Astrocyte of the spinal cord (primary cell): ENCODE measurements at regions not wholly inside any gene's neighbourhood (a gene's known extent, or its start where the extent isn't known, plus 50 kb on each side); places are given as distances from the start of the nearest gene placed in this dataset.

Experiments used
- DNase-seq: peaks from one replicate; pipeline ENCODE4 v3.0.0; 2011; ENCODE audit warnings: low read depth, low spot score
- H3K4me3 ChIP-seq: 2 replicates; pipeline ENCODE4 v1.5.1; 2011; ENCODE audit warnings: low read depth, mild to moderate bottlenecking, low read length, moderate library complexity
- CTCF ChIP-seq: IDR thresholded peaks from 2 replicates; pipeline ENCODE4 v1.5.1; 2012; ENCODE audit warnings: low read depth, mild to moderate bottlenecking, low read length, inconsistent platforms
- in situ Hi-C: cut with HindIII; loops from 2 replicates; pipeline ENCODE4 v1.10.0; 2017; ENCODE audit warnings: low sequenced_read_pairs

- DNase-seq = no peak
- no peak overlapping the region for H3K4me3 ChIP-seq
- TF ChIP-seq CTCF = no peak
- in situ Hi-C loops = no loop called here
Observed at GRCh38 chr2:43109261-43109743, 117.1 kb downstream of the ZFP36L2 start.

- DNase-seq = no peak
- in situ Hi-C loops = no loop called here
- no peak for TF ChIP-seq CTCF
- no peak overlapping the region for H3K4me3 ChIP-seq
Observed at GRCh38 chr2:43107679-43108078, 118.7 kb downstream of the ZFP36L2 start.

- TF ChIP-seq CTCF = no peak
- in situ Hi-C loops = no loop called here
- DNase-seq = no peak
- H3K4me3 ChIP-seq = no peak overlapping the region
Observed at GRCh38 chr2:43106559-43107527, 119.6 kb downstream of the ZFP36L2 start.

- DNase-seq = no peak
- peak; percentile 31 for TF ChIP-seq CTCF
- no peak overlapping the region for H3K4me3 ChIP-seq
- in situ Hi-C loops = no loop called here
Observed at GRCh38 chr2:43105586-43106558, 120.5 kb downstream of the ZFP36L2 start.

- in situ Hi-C loops = no loop called here
- no peak overlapping the region for H3K4me3 ChIP-seq
- no peak for DNase-seq
- no peak for TF ChIP-seq CTCF
Observed at GRCh38 chr2:43104763-43105162, 121.6 kb downstream of the ZFP36L2 start.

- no peak for DNase-seq
- no peak for TF ChIP-seq CTCF
- H3K4me3 ChIP-seq = no peak overlapping the region
- in situ Hi-C loops = no loop called here
Observed at GRCh38 chr2:43104106-43104505, 122.3 kb downstream of the ZFP36L2 start.
